Stimulated activated CD4-positive, alpha-beta T cell treated with anti-CD3 and anti-CD28 coated beads, Interleukin-4, amount 100 ng/mL, for 24 hours (primary cell): ENCODE measurements at regions not wholly inside any gene's neighbourhood (a gene's known extent, or its start where the extent isn't known, plus 50 kb on each side); places are given as distances from the start of the nearest gene placed in this dataset.

Source experiments
- DNase-seq: peaks from one replicate; pipeline ENCODE4 v3.0.0-alpha.2; 2020

DNA sequence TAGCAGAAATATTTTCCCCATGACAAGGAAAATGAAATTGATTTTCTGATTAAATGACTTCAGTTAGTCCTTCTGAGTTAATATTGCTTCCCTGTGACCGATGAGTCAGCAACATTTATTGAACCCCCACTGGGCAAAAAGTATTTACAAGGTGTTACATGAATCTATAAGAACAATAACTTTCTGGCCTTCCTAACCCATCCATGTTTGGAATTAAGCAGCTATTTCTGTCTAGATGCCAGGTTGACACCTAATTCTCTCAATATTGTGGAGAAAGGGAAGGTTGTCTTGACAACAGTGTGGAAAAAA, 112.9 kb upstream of the JAZF1 start:
- no peak for DNase-seq

DNA sequence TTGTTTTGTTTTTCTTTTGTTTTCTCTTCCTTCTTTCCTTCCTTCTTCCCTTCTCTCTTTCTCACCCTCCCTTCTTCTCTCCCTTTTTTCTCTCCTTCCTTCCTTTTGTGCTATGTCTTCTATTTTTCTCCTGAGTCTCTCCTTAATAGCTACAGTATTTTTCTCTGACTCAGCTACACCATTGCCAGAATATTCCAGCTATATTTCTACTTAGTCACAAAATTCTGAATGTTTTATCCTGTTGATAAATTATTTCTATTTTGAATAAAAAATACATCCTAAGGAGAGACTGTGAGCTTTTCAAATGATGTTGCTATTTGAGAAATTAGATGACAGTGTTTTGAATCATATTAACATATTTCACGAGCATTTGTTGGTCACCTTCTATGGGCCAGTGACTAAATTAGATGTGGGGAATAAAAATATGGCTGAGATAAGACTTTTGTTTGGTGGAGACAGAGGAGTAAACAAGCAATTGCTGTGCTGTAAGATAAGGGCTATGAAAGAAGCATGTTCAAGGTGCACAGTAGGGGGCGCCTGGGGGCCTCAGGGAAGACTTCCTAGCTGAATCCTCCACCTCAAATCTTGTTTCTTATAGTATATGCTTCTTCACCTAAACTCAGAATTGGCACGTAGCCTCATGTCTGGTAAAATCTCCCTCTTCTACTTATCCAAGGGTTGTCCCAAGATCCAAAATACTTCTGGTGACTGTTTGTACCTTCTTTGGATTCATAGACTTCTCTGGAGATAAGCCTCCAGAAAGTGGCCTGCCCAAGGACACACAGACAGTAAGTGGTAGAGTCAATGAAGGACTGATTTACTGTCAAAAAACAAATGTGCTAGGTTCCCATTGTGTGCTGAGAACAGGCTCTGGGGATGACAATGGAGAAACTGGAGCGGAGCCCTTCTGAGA, 115.5 kb upstream of the CREB5 start:
- peak; percentile 58 for DNase-seq

DNA sequence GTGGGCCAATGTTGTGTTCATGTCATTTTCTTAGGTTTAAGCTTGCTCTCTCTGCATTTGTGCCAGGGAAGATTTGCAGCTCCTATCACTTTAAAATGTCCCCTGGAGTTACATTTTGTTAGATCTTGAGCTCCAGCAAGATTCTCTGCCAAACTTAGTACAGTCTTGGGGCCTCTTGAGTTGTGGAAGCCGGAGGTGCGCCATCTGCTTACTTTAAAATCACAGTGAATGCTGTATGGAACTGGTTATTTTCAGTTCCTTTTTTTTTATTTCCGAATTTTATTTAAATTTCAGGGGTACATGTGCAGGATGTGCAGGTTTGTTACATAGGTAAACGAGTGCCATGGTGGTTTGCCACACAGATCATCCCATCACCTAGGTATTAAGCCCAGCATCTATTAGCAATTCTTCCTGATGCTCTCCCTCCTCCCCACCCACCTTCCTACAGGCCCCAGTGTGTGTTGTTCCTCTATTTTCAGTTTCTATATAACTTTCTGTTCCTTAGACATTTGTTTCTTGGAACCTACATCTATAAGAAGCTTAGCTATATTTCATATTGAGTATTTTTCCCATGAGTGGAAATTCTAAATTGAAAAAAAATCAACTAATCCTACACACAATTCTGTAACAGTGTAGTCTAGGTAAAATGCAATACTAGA, 114.4 kb upstream of the CREB5 start:
- no peak for DNase-seq

DNA sequence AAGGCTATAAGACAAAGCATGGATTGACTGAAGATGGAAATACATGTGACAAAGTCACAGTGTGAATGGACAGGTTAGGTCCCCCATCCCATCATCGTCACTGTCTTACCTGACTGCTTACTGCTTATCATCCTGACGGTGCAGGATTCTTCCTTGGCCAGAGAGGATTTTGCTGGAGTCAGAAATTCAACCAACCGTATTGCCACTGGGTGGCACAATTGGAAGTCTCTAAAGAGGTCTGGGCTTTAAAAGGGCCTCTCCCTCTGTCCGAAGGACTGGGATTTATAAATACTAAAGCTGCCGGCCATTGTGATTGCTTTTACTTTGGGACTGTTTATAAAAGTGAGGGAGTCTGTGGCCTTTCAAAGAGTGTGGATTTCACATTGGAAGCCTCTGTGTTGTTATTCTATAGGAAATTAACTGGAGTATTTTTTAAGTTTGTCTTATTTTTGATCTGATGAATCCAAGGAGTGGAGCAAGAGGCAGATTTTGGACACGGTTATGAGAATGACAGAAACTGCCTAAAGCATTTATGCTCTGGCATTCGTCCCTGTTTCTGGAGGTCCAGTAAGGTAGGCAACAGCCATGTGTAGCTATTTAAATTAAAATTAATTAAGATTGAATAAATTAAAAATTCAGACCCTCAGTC, 113.3 kb upstream of the CREB5 start:
- DNase-seq, result no peak

DNA sequence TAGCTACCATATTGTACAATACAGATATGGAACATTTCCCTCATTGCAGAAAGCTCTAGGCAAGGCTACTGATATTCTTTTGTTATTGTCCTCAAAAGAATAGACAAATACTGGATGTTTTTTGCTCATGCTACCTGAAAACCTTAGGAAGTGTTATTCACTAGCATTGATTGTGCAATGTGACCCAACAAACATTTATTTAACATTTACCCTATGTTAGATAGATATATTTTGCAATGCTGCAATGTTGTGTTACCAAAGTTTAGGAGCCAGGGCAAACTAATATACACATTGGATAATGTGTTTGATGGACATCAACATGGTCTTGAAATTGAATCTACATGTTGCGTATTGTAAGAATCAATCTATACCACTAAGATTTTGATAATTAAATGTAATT, 112.8 kb upstream of the CREB5 start:
- DNase-seq, result no peak

DNA sequence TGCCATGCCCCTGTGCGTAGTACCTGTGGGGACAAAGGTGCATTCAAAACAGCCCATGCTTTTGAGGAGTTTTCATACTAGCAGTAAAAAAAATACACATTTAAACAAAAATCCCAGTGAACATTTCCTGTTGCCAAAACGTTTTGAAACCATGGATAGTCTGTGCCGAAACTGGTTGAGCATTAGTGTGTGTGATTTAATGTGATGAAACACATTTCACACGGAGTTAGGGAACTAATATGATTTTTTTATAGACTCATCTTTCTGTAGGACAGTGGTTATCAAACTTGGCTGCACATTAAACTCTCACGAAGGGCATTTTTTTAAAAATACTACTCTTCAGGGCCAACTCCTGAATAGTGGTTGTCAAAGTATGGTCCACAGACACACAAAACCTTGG, 111.8 kb upstream of the CREB5 start:
- DNase-seq, result no peak

DNA sequence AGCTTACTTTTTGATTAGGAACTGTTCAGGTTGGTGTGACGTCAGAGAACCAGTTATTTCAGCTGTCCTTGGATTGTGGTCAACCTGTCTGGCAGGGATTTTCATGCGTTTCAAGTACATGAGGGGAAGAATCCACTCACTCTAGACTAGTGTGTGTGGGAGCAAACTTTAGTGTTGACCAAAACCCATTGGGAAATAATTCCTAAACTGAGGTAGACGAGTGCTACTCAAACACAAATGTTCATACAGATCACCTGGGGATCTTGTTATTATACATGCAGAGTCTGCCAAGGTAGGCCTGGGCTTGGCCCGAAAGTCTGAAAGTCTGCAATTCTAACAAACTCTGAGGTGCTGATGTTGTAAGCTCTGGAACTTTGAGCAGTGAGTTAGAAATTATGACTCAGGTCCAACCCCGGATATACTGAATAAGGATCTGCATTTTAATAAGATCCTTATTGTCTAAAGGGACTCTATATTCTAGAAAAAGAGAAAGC, 111.1 kb upstream of the CREB5 start:
- no peak for DNase-seq

DNA sequence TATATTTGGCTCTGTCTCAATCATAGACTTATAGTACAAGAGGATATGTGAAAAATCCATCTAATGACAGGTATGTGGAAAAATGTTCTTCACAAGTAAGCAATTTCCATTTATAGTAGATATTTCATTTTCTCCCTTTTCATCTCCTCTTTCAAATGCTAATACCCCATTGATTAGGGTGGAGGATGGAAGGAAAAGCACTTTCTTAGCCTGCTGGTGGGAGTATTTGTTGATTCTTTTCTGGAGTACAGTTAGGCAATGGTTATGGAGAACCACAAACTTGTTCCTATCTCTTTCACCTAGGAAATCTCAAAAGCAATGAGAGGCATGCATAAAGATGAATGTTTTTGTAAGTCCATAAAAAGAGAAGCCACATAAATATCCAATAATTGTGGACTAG, 108.0 kb upstream of the CREB5 start:
- DNase-seq, result no peak

DNA sequence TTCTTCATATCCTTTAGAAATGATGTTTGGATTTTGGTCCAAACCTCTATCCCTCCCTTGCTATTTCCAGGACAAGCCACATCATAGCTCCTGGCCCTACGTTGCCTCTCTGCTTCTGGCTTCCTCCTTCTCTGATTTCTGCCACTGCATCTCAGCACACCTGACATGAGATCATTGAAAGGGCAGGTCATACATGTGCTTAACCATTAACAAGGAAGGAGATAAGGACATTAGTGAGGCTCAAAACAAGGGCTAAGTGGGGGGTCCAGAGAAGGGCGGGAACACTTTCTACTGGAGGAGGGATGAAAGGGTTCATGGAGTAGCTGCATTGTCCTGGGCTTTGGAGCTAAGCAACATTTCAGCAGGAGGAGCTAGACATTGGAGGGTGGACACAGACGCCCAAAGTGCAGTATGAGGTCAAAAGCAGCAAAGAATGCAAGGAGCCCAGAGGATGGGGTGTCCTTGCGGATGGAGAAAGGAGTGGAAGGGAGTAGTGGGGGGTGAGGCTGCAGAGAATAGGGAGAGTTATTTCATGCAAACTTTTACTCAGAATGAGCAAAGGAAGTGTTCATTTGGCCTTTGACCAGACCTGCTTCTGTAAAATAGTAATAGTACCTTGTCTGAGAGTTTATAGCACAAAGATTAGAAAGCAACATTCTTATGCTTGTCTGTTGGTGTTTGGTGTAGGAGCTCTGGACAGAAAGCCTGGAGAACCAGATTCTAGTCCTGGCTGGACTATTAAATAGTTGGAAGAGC, 102.4 kb upstream of the CREB5 start:
- DNase-seq, result no peak

DNA sequence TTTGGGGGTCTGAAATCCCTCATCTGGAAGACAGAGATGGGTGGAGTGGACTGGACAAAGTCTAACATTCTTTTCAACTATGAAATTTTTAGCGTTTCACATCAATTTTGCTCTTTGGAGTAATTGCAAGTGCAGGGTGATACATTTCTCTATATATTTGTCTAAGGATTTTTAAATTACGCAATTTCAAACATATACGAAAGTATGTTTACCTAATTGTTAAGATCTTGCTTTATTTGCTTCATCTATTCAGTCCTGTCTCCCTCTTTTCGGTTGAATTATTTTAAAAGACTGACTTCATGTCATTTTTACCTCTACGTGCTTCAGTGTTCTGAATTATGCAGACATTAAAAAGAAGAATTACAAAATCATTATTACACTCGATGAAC, 101.9 kb upstream of the CREB5 start:
- no peak for DNase-seq

DNA sequence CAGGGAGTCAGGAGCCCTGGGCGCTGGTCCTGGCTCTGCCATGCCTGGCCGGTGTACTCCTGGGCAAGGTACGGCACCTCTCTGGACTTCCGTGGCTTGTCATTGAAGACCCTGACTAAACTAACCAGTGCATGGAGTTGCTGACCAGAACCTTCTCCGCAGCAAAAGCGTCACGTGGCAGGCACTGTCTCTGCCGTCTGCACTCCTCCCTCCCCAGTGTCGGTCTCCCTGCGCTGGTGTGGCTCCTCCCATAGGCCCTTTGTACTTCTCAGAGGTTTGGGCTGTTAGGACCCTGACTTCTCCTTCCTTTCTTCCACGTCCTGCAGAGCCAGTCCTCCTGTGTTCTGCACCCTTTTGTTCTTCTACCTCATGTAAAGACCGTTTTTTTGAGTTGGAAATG, 100.6 kb upstream of the CREB5 start:
- no peak for DNase-seq

DNA sequence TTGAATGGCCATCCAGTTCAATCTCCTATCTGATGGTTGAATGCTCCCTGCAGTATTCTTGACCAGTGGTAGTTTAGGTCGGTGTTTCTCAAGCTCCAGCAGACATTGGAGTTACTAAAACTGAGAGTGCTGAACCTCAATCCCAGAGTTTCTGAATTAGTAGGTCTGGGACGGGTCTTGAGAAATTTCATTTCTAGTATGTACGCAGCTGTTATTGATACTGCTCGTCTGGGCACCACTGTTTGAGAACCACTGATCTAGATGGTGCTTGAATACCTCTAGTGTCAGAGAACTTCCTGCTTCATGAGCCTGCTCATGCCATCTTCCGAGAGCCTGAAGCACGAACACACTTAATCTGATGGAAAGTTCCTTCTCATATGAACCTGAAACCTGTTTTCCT, 99.4 kb upstream of the CREB5 start:
- no peak for DNase-seq

DNA sequence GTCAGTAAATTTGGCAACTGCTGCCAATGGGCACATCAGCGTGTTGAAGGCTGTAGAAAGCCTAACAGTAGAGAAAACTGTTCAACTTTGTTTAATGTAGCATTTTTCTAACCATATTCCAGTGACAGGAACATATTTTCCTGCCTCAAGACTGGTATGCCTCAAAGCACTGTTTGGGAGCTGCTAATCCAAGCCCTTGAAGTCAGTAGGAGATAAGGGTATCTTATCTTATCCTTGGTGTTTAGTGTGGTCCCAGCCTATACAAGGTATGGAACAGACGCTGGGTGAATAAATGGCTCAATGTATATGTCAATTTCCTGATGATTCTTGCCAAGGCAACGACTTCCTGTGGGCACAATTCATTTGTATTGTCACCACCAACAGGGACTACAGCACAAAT, 97.5 kb upstream of the CREB5 start:
- DNase-seq, result no peak

DNA sequence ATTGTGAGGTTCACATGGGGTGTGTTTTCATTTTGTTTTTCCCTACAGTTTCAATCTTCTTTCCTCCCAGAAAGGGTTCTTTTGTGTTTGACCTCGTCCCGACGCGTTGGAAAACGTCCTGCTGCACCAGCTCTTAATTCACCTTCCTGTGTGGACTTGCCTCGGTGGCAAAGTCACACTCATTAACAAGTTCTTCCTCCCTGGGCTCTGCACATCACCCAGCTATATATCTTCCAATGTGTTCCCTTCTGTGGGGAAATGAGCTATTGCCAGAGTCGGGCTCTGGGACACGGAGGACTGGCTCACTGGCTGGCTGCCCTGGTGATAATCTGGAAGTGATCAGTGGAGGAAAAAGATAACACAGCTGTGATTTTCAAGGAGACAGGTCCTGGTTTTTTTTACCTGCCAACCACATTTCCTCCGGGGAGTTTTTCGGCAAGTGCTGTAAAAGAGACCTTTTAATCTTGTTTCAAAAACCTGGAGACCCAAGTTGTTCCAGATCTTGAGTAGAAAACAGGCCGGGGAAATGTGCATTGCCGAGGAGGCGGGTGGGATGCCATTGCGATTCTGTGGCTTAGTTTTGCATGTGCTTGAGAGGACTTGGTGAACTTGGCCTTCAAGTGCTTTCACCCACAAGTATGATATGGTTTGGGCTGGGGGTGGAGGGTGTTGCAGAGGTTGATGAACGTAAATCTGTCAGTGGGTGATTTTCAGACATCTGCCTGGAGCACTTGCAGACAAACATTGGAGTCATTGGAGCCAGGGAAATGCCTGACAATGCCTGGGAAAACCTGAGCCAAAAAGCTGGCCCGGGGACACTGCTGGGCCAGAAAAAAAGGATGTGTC, 96.5 kb upstream of the CREB5 start:
- no peak for DNase-seq

DNA sequence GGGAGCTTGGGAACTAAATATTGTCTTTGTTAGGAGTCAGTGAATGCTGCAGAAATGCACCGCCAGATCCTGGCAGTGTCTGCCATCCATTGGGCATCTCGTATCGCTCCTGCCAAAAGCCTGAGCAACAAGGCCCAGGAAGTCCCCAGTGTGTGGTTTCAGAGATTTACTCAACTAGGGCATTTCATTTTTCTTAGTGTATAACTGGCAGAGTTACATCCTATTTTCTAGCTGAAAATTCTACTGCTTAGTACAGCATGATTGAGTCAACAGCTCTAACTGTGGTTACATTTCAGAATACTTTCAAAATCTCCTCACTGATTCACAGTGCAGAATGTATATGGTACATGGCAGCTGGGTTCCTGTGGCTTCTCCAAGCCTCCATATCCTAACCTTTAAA, 95.8 kb upstream of the CREB5 start:
- no peak for DNase-seq

DNA sequence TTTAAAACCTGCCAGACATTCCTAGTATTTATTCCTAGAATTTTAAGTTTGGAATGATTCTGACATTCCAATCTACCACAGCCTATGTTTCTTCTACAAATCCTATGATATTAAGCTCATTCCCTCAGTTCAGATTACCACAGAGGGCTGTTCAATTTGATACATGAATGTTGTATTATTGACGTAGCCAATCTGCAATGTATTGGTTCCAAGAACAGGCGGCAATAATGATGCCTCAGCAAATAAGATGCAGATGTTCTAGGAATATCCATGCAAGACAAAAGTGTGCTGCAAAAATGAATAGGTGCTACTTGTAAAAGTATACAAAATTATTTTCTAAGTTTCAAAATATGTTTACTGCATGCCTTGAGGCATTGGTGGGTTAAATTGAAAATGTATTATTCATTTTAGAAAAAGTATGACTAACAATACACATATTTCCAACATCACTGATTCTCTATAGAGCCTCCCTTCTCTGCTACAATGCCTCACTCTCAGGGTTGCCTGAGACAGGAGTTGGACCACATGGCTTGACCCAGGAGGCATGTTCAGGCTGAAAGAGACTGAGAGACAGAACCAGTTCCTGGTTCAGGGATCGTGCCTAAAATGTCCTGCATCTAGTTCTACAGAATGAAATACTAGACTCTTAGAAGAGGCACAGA, 94.1 kb upstream of the CREB5 start:
- DNase-seq, result no peak

DNA sequence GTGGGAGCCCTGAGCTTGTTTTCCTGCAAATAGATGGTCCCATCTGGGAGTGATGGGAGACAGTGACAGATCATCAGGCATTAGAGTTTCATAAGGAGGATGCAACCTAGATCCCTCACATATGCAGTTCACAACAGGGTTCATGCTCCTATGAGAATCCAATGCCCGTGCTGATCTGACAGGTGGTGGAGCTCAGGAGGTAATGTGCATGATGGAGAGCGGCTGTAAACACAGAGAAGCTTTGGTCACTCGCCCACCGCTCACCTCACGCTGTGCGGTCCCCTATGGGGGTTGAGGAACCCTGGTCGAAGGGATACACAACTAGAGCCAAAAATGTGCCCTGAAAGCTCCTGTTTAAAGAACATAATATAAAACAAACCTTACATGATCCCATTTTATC, 88.5 kb upstream of the CREB5 start:
- no peak for DNase-seq

DNA sequence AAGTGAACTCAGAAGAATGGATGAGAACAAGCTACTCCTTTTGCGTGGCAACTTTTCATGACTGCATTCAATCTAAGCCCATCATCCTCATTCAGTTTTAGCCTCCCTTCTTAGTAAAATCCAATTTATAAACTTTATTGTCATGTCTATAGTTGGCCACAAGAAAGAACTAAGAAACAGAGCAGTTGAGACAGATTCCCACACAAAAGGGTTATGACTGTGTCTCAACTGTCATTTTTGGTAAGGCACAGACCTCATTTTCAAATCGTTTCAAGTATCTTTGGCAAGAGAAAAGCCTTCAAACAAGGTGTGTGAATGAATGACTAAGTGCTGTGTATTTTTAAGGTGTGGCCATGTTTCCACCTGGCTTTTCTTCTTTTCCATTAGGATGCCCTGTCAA, 84.2 kb upstream of the CREB5 start:
- DNase-seq, result no peak

DNA sequence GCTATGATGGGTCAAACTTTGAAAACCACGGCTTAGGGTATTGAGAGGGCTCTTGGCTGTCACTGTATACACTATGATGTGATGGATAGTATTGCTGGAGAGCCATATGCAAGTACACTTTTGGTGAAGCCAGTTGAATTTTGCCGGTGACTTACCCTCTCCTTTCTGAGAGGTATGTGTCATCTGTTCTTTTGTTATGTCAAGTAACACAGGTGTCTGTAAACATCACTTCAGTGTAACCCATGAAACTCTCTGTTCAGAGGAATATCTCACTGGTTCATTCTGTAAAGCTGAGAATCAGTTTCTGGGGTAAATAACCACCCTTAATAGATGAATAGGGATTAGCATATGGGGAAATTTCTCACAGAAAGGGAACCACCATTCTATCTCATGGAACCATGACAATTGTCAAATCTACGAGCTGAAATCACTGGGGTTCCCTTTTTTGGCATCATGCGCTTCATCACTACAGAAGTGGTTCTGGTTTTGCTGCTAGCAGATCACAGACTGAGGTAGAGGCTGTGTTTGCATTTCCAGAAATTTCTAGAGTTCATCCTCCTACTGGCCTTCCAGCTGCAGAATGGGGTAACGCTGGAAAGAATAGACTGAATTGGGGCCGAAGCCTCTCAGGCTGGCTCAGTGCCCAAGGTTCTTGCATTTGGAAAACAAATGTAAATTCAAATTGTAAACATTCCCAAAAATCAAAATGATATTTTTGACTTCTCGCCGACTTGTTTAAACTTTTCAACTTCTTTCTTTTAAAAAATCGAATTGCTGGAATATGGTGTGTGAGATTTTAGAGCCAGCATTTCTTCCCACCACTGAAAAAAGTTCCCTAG, 83.3 kb upstream of the CREB5 start:
- peak; percentile 15 for DNase-seq

DNA sequence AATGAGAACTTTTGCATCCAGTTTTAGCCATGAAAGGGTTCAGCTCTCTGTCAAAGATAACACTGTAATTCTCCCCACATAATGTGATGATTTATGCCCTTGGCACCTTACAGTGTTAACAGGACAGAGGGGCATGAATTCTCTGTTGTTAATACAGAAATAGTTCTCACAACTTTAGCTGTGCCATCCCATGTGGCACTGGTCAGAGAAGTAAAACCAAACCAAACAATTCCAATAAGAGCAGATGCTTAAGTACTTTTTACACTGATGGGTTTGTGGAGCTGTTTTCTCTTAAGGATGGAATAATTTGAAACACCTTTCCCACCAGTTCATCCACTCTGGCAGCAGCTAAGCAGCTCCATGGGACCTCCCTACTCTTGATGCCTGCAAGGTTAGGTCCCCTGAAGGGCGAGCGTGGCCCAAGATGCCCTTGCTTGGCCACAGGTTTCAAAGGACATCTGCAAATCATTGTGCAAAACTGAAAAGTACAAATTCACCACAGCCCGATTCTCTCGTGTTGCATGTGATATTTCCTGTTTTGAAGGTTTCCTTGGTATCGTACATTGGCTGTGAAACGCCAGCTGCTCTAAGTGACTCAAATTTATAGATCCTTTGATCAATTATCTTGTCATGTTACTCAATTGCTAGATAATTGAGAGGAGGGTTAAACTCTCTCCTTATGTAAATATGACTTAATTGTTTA, 82.5 kb upstream of the CREB5 start:
- DNase-seq, result no peak
